HCT116 (cell line): ENCODE measurements at regions not wholly inside any gene's neighbourhood (a gene's known extent, or its start where the extent isn't known, plus 50 kb on each side); places are given as distances from the start of the nearest gene placed in this dataset.

Experiments
- ATAC-seq: fragments of 200-7000 bp; cut with Tn5 transposase; 2 replicates; pipeline ENCODE4 v1.9.1; 2020; ENCODE audit warnings: mild to moderate bottlenecking, moderate library complexity
- BruUV-seq: library from RNA; stranded (reverse); fragments of 400-500 nt; replicated peaks from 2 replicates; lab custom pipeline; 2021; lab: Mats Ljungman, UMichigan
- CTCF ChIA-PET: fragments of 300-600 bp; sonication (Branson Sonifier 250); formaldehyde crosslinking; loops from one replicate; lab custom pipeline; 2021; ENCODE audit warnings: antibody characterized with exemption; lab: Charles Lee
- POLR2A ChIA-PET: fragments of 300-600, 350-600 bp; sonication (Branson Sonifier 250); formaldehyde crosslinking; loops from one replicate; lab custom pipeline; 2021; ENCODE audit warnings: antibody characterized with exemption; lab: Charles Lee
- RAD21 ChIA-PET, 2 experiments: fragments of 300-600 bp; sonication (Branson Sonifier 250); formaldehyde crosslinking; loops; one replicate each; lab custom pipeline; 2023; ENCODE audit warnings: low total read pairs in 2 of 2; ENCODE audit not compliant: uncharacterized antibody in 2 of 2, unreplicated experiment in 2 of 2, low non-redundant PET in 1 of 2; lab: Charles Lee
- DNase-seq: peaks from one replicate; pipeline ENCODE4 v3.0.0-alpha.2; 2010; ENCODE audit warnings: low read depth, low spot score
- H2AFZ ChIP-seq: fragments of 200-600 bp; shearing (Covaris generic), sonication (generic); 2 replicates; pipeline ENCODE4 v1.6.1; 2017; ENCODE audit warnings: low read depth, mixed run types, mixed read lengths, antibody characterized with exemption, low read length; ENCODE audit not compliant: poor library complexity, severe bottlenecking
- H3K27ac ChIP-seq: 2 replicates; pipeline ENCODE4 v1.5.1; 2012; ENCODE audit warnings: low read depth, low read length
- H3K27me3 ChIP-seq: fragments of 200-600 bp; sonication (generic); 2 replicates; pipeline ENCODE4 v1.6.1; 2016; ENCODE audit warnings: mixed run types, low read length, mixed read lengths; ENCODE audit not compliant: insufficient read depth
- H3K36me3 ChIP-seq, 2 experiments: fragments of 200-500 bp in 1 of 2; fragments of 200-600 bp in 1 of 2; sonication (Bioruptor generic) in 1 of 2; sonication (generic) in 1 of 2; 2 replicates each; pipeline versions ENCODE4 v1.5.1 to v1.6.1; 2014 to 2016; ENCODE audit warnings: low read length in 2 of 2, inconsistent platforms in 1 of 2, mixed read lengths in 1 of 2, mixed run types in 1 of 2; ENCODE audit not compliant: insufficient read depth in 2 of 2, control insufficient read depth in 1 of 2
- H3K4me1 ChIP-seq, 2 experiments: fragments of 200-600 bp in 1 of 2; sonication (generic) in 1 of 2; 2 replicates each; pipeline versions ENCODE4 v1.5.1 to v1.6.1; 2012 to 2017; ENCODE audit warnings: low read length in 2 of 2, inconsistent platforms in 1 of 2, mild to moderate bottlenecking in 1 of 2, mixed read lengths in 1 of 2, mixed run types in 1 of 2, moderate library complexity in 1 of 2; ENCODE audit not compliant: insufficient read depth in 2 of 2, control insufficient read depth in 1 of 2
- H3K4me2 ChIP-seq: fragments of 200-600 bp; sonication (generic); 2 replicates; pipeline ENCODE4 v1.6.1; 2017; ENCODE audit warnings: mixed run types, low read length, mixed read lengths
- H3K4me3 ChIP-seq, 2 experiments: fragments of 200-600 bp in 1 of 2; sonication (generic) in 1 of 2; replicated peaks in 1 of 2; 2 replicates each; pipeline ENCODE4 v1.5.1; 2011 to 2016; ENCODE audit warnings: low read length in 2 of 2, control low read depth in 1 of 2, low read depth in 1 of 2, mild to moderate bottlenecking in 1 of 2, mixed read lengths in 1 of 2, mixed run types in 1 of 2
- H3K79me2 ChIP-seq: fragments of 200-600 bp; sonication (generic); 2 replicates; pipeline ENCODE4 v1.6.1; 2017; ENCODE audit warnings: mild to moderate bottlenecking, mixed run types, low read length, moderate library complexity, mixed read lengths; ENCODE audit not compliant: insufficient read depth
- H3K9ac ChIP-seq: fragments of 200-600 bp; sonication (generic); 2 replicates; pipeline ENCODE4 v1.6.1; 2016; ENCODE audit warnings: low read length, mixed read lengths
- H3K9me2 ChIP-seq: fragments of 200-600 bp; sonication (generic), shearing (Covaris generic); 2 replicates; pipeline ENCODE4 v1.6.1; 2017; ENCODE audit warnings: mixed run types, mild to moderate bottlenecking, moderate library complexity; ENCODE audit not compliant: insufficient read depth
- H3K9me3 ChIP-seq, 2 experiments: fragments of 200-500 bp in 1 of 2; fragments of 200-600 bp in 1 of 2; sonication (Bioruptor generic) in 1 of 2; sonication (generic) in 1 of 2; 2 replicates each; pipeline ENCODE4 v1.6.1; 2014 to 2017; ENCODE audit warnings: low read length in 2 of 2, mixed read lengths in 2 of 2, inconsistent platforms in 1 of 2, low read depth in 1 of 2, mild to moderate bottlenecking in 1 of 2, mixed run types in 1 of 2, moderate library complexity in 1 of 2; ENCODE audit not compliant: control insufficient read depth in 1 of 2, insufficient read depth in 1 of 2
- H4K20me1 ChIP-seq: fragments of 200-600 bp; sonication (generic), shearing (Covaris generic); 2 replicates; pipeline ENCODE4 v1.6.1; 2017; ENCODE audit warnings: mixed run types, mild to moderate bottlenecking, moderate library complexity; ENCODE audit not compliant: insufficient read depth
- ATF3 ChIP-seq: IDR thresholded peaks from 2 replicates; pipeline ENCODE4 v1.6.1; 2012
- CTCF ChIP-seq, 3 experiments: fragments of 200-600 bp in 1 of 3; sonication (generic) in 1 of 3; IDR thresholded peaks in 2 of 3; conservative IDR thresholded peaks in 1 of 3; 2 replicates each; pipeline ENCODE4 v1.5.1; 2012 to 2017; ENCODE audit warnings: low read depth in 2 of 3, low read length in 2 of 3, antibody characterized with exemption in 1 of 3, borderline replicate concordance in 1 of 3, control low read depth in 1 of 3, mild to moderate bottlenecking in 1 of 3, mixed read lengths in 1 of 3, mixed run types in 1 of 3, moderate library complexity in 1 of 3; ENCODE audit not compliant: insufficient read depth in 1 of 3
- EGR1 ChIP-seq: IDR thresholded peaks from 2 replicates; pipeline ENCODE4 v1.6.1; 2012; ENCODE audit warnings: low read depth
- ELF1 ChIP-seq: IDR thresholded peaks from 2 replicates; pipeline ENCODE4 v1.6.1; 2012; ENCODE audit warnings: low read depth, borderline replicate concordance
- EZH2 ChIP-seq: fragments of 200-600 bp; sonication (generic); IDR thresholded peaks from 2 replicates; pipeline ENCODE4 v1.6.1; 2017; ENCODE audit warnings: antibody characterized with exemption, mixed run types
- EZH2phosphoT487 ChIP-seq: fragments of 200-600 bp; IDR thresholded peaks from 2 replicates; pipeline ENCODE4 v1.6.1; 2018; ENCODE audit warnings: antibody characterized with exemption, borderline replicate concordance
- FOSL1 ChIP-seq: IDR thresholded peaks from 2 replicates; pipeline ENCODE4 v1.6.1; 2012; ENCODE audit warnings: low read depth
- JUND ChIP-seq: IDR thresholded peaks from 2 replicates; pipeline ENCODE4 v1.6.1; 2012
- POLR2A ChIP-seq: IDR thresholded peaks from 2 replicates; pipeline ENCODE4 v1.7.0; 2011; ENCODE audit warnings: borderline replicate concordance; ENCODE audit not compliant: insufficient read depth, insufficient read length; ENCODE audit errors: extremely low read depth
- POLR2AphosphoS5 ChIP-seq: IDR thresholded peaks from 2 replicates; pipeline ENCODE4 v1.6.1; 2011; ENCODE audit warnings: mild to moderate bottlenecking, low read depth, low read length, moderate library complexity
- SP1 ChIP-seq: IDR thresholded peaks from 2 replicates; pipeline ENCODE4 v1.6.1; 2012; ENCODE audit warnings: low read depth
- TCF7L2 ChIP-seq: IDR thresholded peaks from 2 replicates; pipeline ENCODE4 v1.7.0; 2011; ENCODE audit warnings: borderline replicate concordance, inconsistent platforms; ENCODE audit not compliant: insufficient read depth, insufficient read length; ENCODE audit errors: extremely low read depth
- YY1 ChIP-seq: IDR thresholded peaks from 2 replicates; pipeline ENCODE4 v1.6.1; 2011; ENCODE audit warnings: low read length, low read depth, moderate library complexity, mild to moderate bottlenecking; ENCODE audit not compliant: insufficient replicate concordance; ENCODE audit errors: extremely low read depth
- ZBTB33 ChIP-seq: IDR thresholded peaks from 2 replicates; pipeline ENCODE4 v1.6.1; 2011; ENCODE audit warnings: mild to moderate bottlenecking, low read length, moderate library complexity; ENCODE audit not compliant: insufficient replicate concordance; ENCODE audit errors: extremely low read depth
- ZFX ChIP-seq: fragments of 450-650 bp; IDR thresholded peaks from 2 replicates; pipeline ENCODE4 v1.6.1; 2017
- ZNF274 ChIP-seq: fragments of 200-500 bp; sonication (Bioruptor generic); IDR thresholded peaks from 2 replicates; pipeline ENCODE4 v1.6.1; 2014; ENCODE audit warnings: mild to moderate bottlenecking, low read depth, low read length, inconsistent platforms
- intact Hi-C: fragments of 100-400 bp; cut with micrococcal nuclease; formaldehyde crosslinking; loops from 2 replicates; pipeline ENCODE4 v1.10.0; 2022

- no peak for TF ChIP-seq POLR2AphosphoS5
- TF ChIP-seq ATF3, result no peak
- TF ChIP-seq FOSL1, result no peak
- TF ChIP-seq ZBTB33, result no peak
- no peak for TF ChIP-seq JUND
- no peak for TF ChIP-seq ZNF274
- no peak for TF ChIP-seq TCF7L2
- TF ChIP-seq ZFX, result no peak
- CTCF ChIA-PET, result no interaction called here
- Histone ChIP-seq H3K79me2 (no peaks in the 10 kb centered on the region), H3K4me1 (no peaks in the 10 kb centered on the region), H3K9me2 (no peaks in the 10 kb centered on the region), H3K27ac (no peak overlapping the region), H3K36me3 (no peaks in the 10 kb centered on the region), H3K9me3 (no peaks in the 10 kb centered on the region), H3K9ac (no peak overlapping the region), H4K20me1 (no peaks in the 10 kb centered on the region), H2AFZ (no peak overlapping the region), H3K4me3 (no peak overlapping the region), H3K4me2 (no peak overlapping the region), H3K27me3 (peaks cover 16% of the 10 kb centered on the region)
- intact Hi-C loops, result no loop called here
- ATAC-seq, result no peak
- RAD21 ChIA-PET, result no interaction called here
- POLR2A ChIA-PET, result no interaction called here
- DNase-seq, result no peak
- no TSS peak for BruUV-seq
Observed at GRCh38 chr20:23212011-23212410, 125.9 kb upstream of the CD93 start.

- ChIA-PET POLR2A (no interaction called here), RAD21 (no interaction called here), CTCF (no interaction called here)
- Histone ChIP-seq H3K27ac (no peak overlapping the region), H3K36me3 (no peaks in the 10 kb centered on the region), H3K9ac (no peak overlapping the region), H3K4me3 (no peak overlapping the region), H4K20me1 (no peaks in the 10 kb centered on the region), H3K4me1 (no peaks in the 10 kb centered on the region), H3K4me2 (no peak overlapping the region), H3K9me2 (no peaks in the 10 kb centered on the region), H3K9me3 (no peaks in the 10 kb centered on the region), H2AFZ (no peak overlapping the region), H3K79me2 (no peaks in the 10 kb centered on the region), H3K27me3 (peaks cover 16% of the 10 kb centered on the region)
- DNase-seq, result no peak
- intact Hi-C loops, result no loop called here
- no peak for ATAC-seq
- no TSS peak for BruUV-seq
- TF ChIP-seq ELF1 (no peak), CTCF (IDR thresholded peaks at IDR 0.05 in 2 of 3, conservative IDR thresholded peaks at IDR 0.05 in 1 of 3; ENCODE audit: borderline replicate concordance in 1 of 3, insufficient read depth in 1 of 3, low read depth in 2 of 3, low read length in 2 of 3) (no peak), EGR1 (no peak), ZNF274 (no peak), SP1 (no peak), JUND (no peak), POLR2A (no peak), EZH2 (no peak), POLR2AphosphoS5 (no peak), YY1 (no peak), EZH2phosphoT487 (no peak)
Observed at GRCh38 chr20:23211164-23211563, 125.0 kb upstream of the CD93 start.
